ENCODE measurements at regions not wholly inside any gene's neighbourhood (a gene's known extent, or its start where the extent isn't known, plus 50 kb on each side); places are given as distances from the start of the nearest gene placed in this dataset.

GRCh38 chr2:199594443-199594842, 136.7 kb upstream of the SATB2 start:
- Histone ChIP-seq H3K36me3 (no peaks in the 10 kb centered on the region), H3K27ac (no peak overlapping the region), H3K4me3 (ENCODE audit: low read depth, low read length) (no peak overlapping the region), H3K27me3 (ENCODE audit: insufficient read depth, low read depth, severe bottlenecking) (no peaks in the 10 kb centered on the region), H3K9me3 (ENCODE audit: severe bottlenecking) (no peaks in the 10 kb centered on the region)
- no peak for DNase-seq
- TF ChIP-seq CTCF (IDR thresholded peaks at IDR 0.05; ENCODE audit: low read depth, low read length), result no peak

GRCh38 chr2:199591826-199592225, 134.1 kb upstream of the SATB2 start:
- Histone ChIP-seq H3K4me3 (ENCODE audit: low read depth, low read length) (no peak overlapping the region), H3K9me3 (ENCODE audit: severe bottlenecking) (no peaks in the 10 kb centered on the region), H3K36me3 (no peaks in the 10 kb centered on the region), H3K27ac (no peak overlapping the region), H3K27me3 (ENCODE audit: insufficient read depth, low read depth, severe bottlenecking) (no peaks in the 10 kb centered on the region)
- no peak for DNase-seq
- no peak for TF ChIP-seq CTCF (IDR thresholded peaks at IDR 0.05; ENCODE audit: low read depth, low read length)

GRCh38 chr2:199590321-199591203, 132.8 kb upstream of the SATB2 start:
- Histone ChIP-seq H3K27me3 (ENCODE audit: insufficient read depth, low read depth, severe bottlenecking) (no peaks in the 10 kb centered on the region), H3K36me3 (no peaks in the 10 kb centered on the region), H3K27ac (no peak overlapping the region), H3K9me3 (ENCODE audit: severe bottlenecking) (no peaks in the 10 kb centered on the region), H3K4me3 (ENCODE audit: low read depth, low read length) (no peak overlapping the region)
- no peak for DNase-seq
- TF ChIP-seq CTCF (IDR thresholded peaks at IDR 0.05; ENCODE audit: low read depth, low read length), result no peak

DNA sequence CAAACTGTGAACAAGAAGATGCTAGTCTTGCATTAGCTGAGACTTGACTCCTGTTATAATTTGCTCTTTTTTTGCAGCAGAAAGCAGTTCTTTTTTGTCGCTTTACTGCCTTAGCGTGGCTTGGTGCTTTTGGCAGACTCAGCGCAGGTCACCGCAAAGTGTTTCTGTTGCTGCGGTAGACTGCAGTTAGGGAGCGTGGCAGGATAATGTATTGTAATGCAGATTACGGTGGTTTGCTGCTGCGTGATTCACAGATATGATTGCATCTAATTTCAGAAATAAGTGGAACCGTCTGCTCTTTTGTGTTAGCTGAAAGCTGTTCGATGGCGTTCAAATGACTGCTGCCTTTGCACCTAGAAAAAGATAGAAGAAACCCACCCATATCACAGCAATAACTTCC, 131.6 kb upstream of the SATB2 start:
- Histone ChIP-seq H3K4me3 (ENCODE audit: low read depth, low read length) (no peak overlapping the region), H3K27me3 (ENCODE audit: insufficient read depth, low read depth, severe bottlenecking) (no peaks in the 10 kb centered on the region), H3K9me3 (ENCODE audit: severe bottlenecking) (no peaks in the 10 kb centered on the region), H3K27ac (no peak overlapping the region), H3K36me3 (no peaks in the 10 kb centered on the region)
- no peak for TF ChIP-seq CTCF (IDR thresholded peaks at IDR 0.05; ENCODE audit: low read depth, low read length)
- no peak for DNase-seq

DNA sequence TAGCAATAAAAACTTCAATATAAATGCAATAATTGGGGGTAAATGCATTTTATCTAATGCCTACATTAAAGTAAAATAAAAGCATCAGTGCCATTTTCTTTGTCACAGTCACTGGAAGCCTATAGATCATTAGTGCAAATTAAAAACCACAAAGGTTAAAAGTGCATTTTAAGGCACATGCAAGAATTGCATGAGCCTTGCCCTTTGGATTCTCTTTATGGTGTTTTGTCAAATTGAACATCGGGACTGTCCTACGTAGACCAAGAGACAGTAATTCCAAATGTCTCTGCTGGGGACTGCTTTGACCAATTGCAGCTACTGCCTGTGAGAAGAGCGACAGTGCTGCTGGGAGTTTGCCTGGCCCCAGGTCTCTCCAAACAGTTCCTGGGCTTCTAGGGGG, 130.3 kb upstream of the SATB2 start:
- Histone ChIP-seq H3K36me3 (no peaks in the 10 kb centered on the region), H3K4me3 (ENCODE audit: low read depth, low read length) (no peak overlapping the region), H3K27ac (no peak overlapping the region), H3K9me3 (ENCODE audit: severe bottlenecking) (no peaks in the 10 kb centered on the region), H3K27me3 (ENCODE audit: insufficient read depth, low read depth, severe bottlenecking) (no peaks in the 10 kb centered on the region)
- TF ChIP-seq CTCF (IDR thresholded peaks at IDR 0.05; ENCODE audit: low read depth, low read length), result no peak
- no peak for DNase-seq

GRCh38 chr2:199586646-199587045, 128.9 kb upstream of the SATB2 start:
- DNase-seq, result no peak
- H3K27me3 ChIP-seq (ENCODE audit: insufficient read depth, low read depth, severe bottlenecking), result no peaks in the 10 kb centered on the region
- no peaks in the 10 kb centered on the region for H3K36me3 ChIP-seq
- TF ChIP-seq CTCF (IDR thresholded peaks at IDR 0.05; ENCODE audit: low read depth, low read length), result no peak
- no peak overlapping the region for H3K27ac ChIP-seq
- no peak overlapping the region for H3K4me3 ChIP-seq (ENCODE audit: low read depth, low read length)
- H3K9me3 ChIP-seq (ENCODE audit: severe bottlenecking), result no peaks in the 10 kb centered on the region
